ENCODE measurements at regions not wholly inside any gene's neighbourhood (a gene's known extent, or its start where the extent isn't known, plus 50 kb on each side); places are given as distances from the start of the nearest gene placed in this dataset.

- no peak for DNase-seq (ENCODE audit: low read depth in 4 of 4, low spot score in 2 of 4)
Measured at GRCh38 chr1:103259982-103260381, 151.7 kb upstream of the COL11A1 start.

DNA sequence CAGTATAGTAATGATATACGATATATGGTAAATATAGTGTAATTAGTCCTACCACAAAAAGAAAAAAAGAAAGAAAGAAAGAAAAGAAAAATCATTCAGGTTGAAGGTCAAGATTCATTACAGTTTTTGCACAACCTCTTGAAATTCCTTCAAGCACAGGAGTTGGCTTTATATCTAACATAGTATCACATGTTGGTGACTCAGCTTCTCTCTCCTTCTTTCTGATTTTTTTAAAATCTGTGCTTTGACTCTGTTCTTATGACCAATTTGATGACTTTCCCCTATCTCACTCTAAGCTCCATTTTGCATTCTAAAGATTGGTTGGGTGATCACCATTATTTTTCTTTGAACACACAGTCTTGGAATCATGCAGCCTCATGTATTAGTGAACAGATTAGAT lies 148.2 kb upstream of the COL11A1 start:
- DNase-seq (ENCODE audit: low read depth in 4 of 4, low spot score in 2 of 4), result no peak

DNA sequence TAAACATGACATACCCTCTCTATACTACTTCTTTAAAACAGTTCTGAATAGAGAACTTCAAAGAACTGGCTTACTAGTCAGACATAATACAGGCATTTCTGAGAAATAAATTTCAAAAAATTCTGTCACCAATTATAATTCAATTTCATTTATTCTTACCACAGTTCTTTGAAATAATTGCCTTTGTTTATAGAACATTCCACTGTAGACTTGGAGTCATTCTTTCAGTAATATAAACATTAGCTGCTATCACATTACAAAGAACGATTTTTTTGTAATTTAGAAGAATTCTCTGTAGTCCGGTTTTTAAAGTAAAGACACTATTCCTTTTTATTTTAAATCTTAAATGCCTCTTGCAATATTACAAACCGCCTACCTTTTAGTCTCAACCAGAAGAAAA lies 146.4 kb upstream of the COL11A1 start:
- DNase-seq (ENCODE audit: low read depth in 4 of 4, low spot score in 2 of 4), result no peak

GRCh38 chr1:103250441-103250861 lies 142.1 kb upstream of the COL11A1 start:
- DNase-seq (ENCODE audit: low read depth in 4 of 4, low spot score in 2 of 4), result no peak

DNA sequence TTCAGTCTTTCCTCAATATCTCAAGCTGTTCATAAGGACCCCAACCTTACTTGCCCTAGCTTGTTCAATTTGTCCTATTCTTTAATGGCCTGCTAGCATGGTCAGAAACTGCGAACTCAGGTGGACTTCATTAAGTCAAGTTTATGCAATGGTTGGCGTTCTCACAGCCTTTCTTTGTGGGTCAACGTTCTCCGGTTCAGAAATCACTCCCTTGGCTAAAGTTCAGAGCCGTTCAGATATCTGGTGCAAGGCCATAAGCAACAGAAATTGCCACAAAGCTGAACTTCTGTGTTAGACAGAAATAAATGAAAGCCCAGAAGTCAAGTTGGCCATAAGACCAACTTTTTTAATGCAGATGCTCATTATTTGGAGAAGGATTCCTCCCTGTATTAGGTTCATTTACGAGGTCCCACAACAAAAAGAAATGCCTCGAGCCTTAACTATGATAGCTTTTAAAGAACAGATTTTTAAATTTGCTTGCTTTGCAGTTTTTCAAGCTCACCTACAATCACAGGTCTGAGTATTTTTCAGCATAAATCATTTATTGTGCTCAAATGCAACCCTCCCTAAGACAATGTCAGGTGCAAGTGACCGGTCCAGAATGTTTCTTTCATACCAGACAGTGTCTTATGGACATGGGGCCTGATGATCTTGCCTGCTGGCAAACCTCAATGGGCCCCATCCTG lies 140.2 kb upstream of the COL11A1 start:
- DNase-seq (ENCODE audit: low read depth in 4 of 4, low spot score in 2 of 4), result no peak

- no peak for DNase-seq (ENCODE audit: low read depth in 4 of 4, low spot score in 2 of 4)
Measured at GRCh38 chr1:103247517-103247916, 139.2 kb upstream of the COL11A1 start.

DNA sequence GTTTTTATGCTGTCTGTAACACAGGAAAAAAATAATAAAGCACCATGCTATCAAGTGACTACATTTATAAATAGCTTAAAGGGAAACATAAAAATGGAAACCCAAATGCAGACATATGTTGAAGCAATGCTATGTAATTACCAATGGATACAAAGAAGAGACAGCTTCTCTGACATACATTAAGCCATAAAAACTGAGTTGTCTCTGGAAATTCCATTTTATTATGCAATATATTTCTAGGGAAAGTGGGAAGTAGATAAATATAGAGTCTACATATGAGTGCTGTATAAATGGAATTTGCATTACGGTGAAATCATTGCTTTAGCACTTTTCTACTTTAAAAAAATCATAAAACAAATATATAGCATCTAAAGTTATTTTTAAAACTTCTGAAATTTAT lies 135.2 kb upstream of the COL11A1 start:
- no peak for DNase-seq (ENCODE audit: low read depth in 4 of 4, low spot score in 2 of 4)

GRCh38 chr1:103239034-103239433 lies 130.7 kb upstream of the COL11A1 start:
- no peak for DNase-seq (ENCODE audit: low read depth in 4 of 4, low spot score in 2 of 4)

DNA sequence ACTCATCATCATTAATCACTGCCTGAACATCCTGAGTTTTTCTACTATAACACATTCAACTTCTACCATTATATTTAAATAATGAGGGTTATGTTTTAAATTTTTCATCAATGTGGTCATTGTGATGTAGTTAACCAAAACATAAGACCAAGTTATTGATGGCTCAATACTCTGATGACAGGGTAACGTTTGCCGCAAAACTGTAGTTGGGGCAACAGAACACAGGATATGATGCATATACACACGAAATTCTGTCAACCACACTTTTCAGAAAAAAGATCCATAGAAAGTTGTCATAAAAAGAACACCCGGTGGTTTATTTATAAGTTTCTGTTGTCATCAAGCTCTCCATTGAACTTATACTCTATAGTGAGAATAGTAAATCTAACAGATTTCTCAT lies 121.7 kb upstream of the COL11A1 start:
- no peak for DNase-seq (ENCODE audit: low read depth in 4 of 4, low spot score in 2 of 4)

GRCh38 chr1:103220631-103221041 lies 112.3 kb upstream of the COL11A1 start:
- DNase-seq (ENCODE audit: low read depth in 4 of 4, low spot score in 2 of 4), result no peak

GRCh38 chr1:103218821-103219220 lies 110.5 kb upstream of the COL11A1 start:
- no peak for DNase-seq (ENCODE audit: low read depth in 4 of 4, low spot score in 2 of 4)

DNA sequence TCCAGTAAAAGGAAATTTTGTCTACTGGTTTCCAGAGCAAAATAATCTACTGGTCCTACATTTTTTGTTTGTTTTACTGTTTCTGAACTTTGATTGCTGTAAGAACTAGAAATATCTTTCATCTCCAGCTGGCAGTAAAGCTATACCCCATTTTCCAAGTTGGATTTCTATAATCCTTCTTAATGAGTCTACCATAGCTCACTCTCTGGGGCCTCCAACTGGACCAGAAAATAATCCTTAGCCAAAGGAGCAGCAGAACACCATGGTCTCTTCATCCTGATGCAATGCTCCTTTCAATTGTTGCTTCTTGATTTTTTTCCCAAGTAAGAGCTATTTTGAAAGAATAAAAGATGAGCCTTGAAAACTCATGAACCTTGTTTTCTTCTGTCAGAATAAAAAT lies 110.0 kb upstream of the COL11A1 start:
- DNase-seq (ENCODE audit: low read depth in 4 of 4, low spot score in 2 of 4), result no peak

GRCh38 chr1:103211073-103211472 lies 102.8 kb upstream of the COL11A1 start:
- DNase-seq (ENCODE audit: low read depth in 4 of 4, low spot score in 2 of 4), result no peak

DNA sequence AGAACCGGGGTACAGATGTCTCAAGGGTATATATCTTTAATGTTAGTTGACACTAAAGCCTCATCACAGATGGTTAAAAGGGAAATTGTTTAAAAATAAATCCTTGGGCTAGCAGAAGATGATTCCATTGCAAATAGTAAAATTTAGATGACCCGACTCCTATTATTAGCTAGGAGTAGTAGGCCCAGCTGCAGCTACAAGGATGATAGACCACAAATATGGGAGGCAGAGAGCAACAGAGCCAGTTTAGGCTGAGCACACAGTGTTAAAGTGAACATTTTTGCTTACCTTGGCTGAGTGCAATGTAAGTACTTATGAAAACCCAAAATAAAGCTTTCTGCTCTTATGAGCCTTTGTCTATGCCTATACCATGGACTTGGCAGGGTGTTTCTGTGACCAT lies 100.5 kb upstream of the COL11A1 start:
- no peak for DNase-seq (ENCODE audit: low read depth in 4 of 4, low spot score in 2 of 4)

DNA sequence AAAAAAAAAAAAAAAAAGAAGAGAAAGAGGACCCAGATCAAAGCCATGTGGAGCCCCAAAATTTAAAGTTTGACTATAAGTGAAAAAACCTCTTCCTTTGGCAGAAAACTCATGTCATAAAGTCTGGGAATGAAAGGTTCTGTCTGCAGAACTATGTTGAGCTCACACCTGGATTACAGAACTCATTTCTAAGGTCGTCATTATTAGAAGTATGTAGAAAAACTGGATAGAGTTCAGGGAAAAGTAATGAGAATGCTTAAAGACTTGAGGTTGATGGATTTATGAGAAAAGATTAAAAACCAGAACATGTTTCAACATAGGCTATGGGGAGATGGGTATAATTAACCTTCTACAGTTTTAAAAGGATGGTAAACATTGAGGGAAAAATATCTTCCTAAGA lies 90.7 kb upstream of the COL11A1 start:
- DNase-seq (ENCODE audit: low read depth in 4 of 4, low spot score in 2 of 4), result no peak

DNA sequence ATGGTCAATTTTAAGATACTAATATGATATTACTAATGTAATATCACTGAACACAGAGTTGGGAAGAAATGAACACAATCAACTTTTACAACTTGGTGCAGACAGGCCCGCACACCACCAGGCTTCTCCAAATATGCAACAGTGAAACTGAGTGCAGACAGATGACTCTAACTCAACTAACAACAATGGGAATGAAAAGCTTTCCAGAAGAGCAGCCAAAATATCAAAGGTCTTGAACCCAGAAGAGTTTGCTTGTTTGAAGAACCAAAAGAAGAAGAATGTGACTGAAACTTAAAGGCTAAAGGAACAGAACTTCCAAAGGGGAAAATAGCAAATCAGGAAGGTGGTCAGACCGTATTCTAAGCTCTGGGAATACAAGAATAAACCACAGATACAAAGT lies 89.8 kb upstream of the COL11A1 start:
- no peak for DNase-seq (ENCODE audit: low read depth in 4 of 4, low spot score in 2 of 4)

DNA sequence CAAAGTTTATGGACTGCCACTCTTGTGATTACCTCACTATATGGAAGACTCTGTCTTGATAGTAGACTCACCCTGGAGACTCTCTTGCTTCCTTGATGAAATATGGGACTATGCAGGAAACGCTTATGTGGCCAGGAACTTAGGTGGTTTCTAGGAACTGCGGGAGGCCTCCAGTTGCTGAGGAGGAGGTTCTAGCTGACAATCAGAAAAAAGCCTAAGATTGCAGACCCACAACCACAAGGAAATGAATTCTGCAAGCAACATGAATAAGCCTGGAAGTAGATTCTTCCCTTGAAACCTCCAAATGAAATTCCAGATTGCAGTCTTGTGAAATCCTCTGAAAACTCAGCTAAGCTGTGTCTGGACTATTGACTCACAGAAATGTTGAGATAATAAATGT lies 88.9 kb upstream of the COL11A1 start:
- DNase-seq (ENCODE audit: low read depth in 4 of 4, low spot score in 2 of 4), result no peak

- no peak for DNase-seq (ENCODE audit: low read depth in 4 of 4, low spot score in 2 of 4)
Measured at GRCh38 chr1:103194984-103195383, 86.7 kb upstream of the COL11A1 start.

DNA sequence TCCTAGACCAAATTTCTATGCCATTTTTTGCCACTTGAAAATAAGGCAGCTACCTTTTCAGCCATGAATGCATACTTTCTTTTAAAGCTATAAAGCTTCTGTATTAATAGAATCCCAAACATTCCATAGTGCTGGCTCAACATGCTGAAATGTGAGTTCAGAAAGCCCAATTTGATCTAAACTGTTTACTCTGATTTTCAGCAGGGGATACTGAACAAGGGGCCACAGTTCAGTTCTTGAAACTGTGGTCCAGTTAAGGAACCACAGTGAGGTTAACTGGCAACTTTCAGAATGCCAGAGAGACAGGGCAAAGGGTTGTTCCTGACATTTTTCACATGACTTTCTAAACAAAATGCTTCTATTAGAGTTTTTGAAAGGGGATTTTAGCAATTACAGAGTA lies 85.7 kb upstream of the COL11A1 start:
- no peak for DNase-seq (ENCODE audit: low read depth in 4 of 4, low spot score in 2 of 4)

- no peak for DNase-seq (ENCODE audit: low read depth in 4 of 4, low spot score in 2 of 4)
Measured at GRCh38 chr1:103191327-103191726, 83.0 kb upstream of the COL11A1 start.

DNA sequence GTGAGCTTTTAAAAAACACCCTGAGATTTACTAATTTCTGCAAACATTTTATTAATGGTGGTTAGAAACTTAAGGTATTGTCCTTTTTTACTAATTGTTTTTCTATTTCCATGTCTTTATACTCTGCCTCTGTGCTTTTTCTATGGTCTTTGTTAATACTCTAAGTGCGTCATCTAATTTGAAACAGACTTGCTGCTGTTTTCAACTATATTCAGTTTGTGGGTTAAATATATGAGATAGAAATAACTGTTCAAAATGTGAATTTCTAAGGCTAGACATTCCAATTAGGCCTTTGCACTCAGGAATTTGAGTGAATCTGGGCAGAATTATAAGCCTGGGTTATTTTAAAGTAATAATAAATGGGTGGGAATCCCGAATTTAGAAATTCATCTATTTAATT lies 82.4 kb upstream of the COL11A1 start:
- DNase-seq (ENCODE audit: low read depth in 4 of 4, low spot score in 2 of 4), result no peak

DNA sequence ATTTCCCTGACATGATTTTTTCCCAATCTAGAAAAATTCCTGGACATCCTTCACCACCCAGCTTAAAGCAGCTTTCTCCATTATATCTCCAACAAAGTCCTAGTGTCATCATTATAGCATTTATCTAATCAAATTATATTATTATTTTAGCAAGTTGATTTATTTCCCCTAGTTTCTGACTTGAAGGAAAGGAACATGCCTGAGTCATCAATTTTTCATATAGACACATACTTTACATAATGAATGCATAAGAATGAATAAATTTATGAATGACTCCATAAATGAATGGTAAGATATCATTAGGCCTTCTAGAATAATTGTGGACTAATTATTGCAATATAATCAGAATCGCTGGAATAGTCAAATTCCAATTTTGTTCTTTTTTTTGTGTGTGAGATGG lies 79.4 kb upstream of the COL11A1 start:
- no peak for DNase-seq (ENCODE audit: low read depth in 4 of 4, low spot score in 2 of 4)

GRCh38 chr1:103180660-103181059 lies 72.3 kb upstream of the COL11A1 start:
- no peak for DNase-seq (ENCODE audit: low read depth in 4 of 4, low spot score in 2 of 4)
